HG02642 (cell line): ENCODE measurements at regions not wholly inside any gene's neighbourhood (a gene's known extent, or its start where the extent isn't known, plus 50 kb on each side); places are given as distances from the start of the nearest gene placed in this dataset.

ENCODE experiments used
- ATAC-seq: cut with Tn5 transposase; IDR thresholded peaks from one replicate; pipeline ENCODE4 v1.9.1; 2021; ENCODE audit warnings: mild to moderate bottlenecking; ENCODE audit not compliant: unreplicated experiment, poor library complexity

DNA sequence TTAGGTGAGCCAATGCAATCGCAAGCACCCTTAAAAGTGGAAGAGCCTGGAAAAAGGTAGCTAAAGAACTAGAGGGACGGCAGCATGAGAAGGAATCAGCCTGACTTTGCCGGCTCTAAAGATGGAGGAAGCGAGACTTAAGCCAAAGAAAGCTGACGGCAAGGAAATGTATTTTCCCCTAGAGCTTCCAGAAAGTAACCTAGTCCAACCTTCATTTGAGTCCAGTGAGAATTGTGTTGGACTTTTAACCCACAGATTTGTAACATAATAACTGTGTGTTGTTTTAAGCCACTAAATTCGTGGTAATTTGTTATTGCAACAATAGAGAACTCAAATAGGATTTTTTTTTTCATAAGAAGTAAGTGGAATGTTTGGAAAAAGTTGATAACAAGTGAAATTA, 212.7 kb upstream of the C1QTNF7 start:
- ATAC-seq: no peak

DNA sequence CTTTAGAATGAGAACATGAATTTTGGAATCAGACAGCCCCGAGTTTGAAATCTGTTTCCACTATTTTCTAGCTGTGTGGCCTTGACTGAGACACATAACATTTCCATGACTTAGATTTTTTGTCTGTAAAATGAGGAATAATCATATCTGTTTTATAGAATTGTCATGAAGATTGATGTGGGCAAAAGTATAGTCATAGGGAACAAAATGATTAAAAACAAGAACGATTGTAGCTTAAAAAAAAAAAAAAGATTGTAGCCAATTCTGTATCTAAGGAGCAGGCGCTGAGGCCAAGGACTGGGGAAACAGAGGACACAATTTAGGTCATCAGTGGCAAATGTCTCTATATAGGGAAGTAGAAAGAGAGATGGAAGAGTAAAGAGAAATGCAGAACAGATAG, 201.6 kb upstream of the C1QTNF7 start:
- ATAC-seq: no peak

DNA sequence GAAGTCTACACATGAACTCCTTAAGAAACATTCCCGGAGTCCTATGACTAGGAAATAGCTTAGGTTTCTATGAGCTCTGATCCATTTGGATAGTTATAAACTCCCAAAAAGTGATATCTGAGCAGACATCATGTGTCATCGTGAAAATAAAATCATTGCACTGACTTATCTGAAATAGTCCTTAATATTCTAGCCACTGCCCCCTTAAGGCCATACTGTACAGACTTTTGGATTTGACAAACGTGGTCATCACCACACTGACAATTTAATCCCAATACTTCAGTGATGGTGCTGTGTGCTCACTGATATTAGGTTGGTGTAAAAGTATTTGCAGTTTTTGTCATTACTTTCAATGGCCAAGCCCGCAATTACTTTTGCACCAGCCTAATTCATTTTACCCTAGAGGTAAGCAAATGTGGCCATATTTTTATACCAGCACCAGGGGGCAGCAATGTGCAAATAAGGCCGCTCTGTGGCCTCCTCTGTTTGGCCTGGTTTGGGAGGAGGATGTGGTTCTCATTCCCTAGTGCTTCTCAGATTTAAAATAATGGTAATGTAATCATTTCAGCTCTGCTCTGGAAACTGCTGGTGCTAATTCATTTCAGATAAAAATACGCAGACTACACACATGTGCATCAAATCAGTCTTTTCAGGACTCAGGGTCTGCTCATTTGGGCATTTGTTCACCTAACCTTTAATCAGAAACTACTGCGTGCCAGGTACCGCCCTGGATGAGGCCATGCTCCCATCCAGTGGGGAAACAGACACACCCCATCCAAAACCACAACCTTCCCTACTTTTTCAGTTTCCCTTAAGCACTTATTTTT, 196.4 kb upstream of the C1QTNF7 start:
- ATAC-seq: peak; percentile 85

DNA sequence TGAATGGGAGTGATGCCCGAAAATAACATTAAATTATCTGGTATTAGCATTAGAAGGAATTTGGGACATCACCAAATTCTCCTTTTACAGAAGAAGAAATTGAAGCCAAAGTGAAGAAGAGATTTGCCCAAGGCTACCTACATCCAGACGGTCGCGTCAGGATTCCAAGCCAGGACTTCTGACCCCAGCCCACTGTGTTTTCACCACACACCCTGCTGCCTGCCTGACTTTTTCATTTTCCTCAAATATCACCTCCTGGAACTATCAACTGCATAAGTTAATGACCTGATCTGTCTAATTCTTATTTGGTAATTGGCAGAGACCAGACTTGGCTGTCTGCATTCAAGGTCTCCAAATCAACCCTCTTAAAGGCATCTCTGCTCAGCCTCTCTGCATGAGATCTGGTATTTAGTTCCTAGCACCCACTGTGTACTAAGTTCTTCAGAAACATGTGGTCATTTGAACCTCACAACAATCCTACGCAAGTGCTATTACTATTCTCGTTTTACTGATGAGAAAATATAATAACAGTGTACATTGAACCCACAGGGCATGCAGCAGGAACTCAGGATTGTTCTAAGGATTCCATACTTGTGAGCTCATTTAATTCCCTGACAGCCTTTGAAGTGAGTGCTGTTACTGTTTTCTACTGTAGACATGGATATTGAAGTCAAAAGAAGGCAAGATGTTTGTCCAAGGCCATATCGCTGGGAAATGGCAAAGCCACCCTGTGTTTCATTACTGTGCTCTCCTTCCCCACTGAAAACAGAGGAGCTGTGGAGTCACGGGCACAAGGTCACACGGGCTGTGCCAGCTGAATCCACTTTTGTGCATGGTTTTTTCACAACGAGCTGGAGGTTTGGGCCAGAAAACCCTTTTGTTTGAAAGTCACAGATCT, 195.2 kb upstream of the C1QTNF7 start:
- no peak for ATAC-seq

DNA sequence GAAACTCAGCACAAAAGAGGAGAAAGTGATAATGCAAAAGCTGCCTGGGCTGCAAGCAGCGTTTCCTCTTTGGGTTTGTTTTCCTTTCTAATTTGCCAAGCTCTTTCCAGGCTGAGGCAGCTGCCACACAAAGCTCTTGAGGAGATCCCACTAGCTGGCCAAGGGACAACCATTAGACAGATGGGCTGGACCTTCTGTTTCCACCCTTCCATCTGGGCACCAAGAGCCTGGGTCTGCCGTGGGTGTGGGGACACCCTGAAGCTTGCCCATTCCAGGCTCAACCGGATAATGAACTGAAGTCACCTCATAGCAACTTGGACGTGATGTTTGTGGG, 194.6 kb upstream of the C1QTNF7 start:
- no peak for ATAC-seq

DNA sequence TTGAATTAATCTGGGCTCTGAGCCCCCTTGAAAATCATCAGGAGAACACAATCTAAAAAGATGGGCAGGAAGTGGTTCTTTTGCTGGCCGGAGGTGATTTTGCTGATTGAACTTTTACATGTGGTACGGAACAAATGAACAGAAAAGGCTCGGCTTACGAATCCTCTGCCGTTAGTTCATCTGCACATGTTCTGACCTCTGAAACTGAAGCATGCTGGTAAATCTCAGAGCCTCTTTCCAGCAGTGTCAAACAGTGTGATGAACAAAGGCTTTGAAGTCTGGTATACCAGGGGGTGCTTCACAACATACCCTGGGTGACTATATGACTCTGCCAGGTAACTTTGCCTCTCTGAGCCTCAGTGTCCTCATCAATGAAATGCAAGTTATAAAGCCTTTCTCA, 194.2 kb upstream of the C1QTNF7 start:
- ATAC-seq: peak; percentile 33

DNA sequence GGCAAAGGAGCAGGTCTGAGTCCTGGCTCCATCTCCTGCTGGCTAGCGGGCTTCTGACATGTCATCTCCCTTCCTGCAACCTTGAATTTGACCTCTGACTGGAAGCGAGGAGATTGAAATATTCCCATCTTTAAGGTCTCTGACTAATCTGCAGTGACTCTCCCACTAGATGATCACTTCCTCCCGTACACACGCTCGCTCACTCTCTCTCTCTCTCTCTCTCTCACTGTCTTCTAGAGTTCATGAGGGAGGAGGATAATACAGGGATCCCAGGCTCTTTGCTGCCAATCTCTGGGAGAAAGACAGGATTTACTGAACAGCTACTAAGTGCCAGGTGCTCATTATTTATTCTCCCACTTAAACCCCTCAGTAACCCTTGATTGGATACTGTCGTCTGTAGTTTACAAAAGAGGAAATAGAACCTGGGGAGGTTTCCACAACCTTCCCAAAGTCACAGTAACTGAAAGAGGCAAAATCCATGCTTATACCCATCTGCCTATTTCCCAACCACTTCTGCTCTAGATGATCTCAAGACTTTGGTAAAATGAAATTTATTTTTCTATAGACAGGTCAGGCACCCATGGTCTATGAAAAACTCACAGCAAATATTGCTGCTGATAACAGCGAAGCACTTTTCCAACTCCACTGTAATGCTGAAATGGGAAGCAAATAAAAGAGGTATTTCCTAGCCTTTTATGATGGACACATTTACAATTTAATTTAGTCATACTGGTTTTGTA, 193.5 kb upstream of the C1QTNF7 start:
- no peak for ATAC-seq

DNA sequence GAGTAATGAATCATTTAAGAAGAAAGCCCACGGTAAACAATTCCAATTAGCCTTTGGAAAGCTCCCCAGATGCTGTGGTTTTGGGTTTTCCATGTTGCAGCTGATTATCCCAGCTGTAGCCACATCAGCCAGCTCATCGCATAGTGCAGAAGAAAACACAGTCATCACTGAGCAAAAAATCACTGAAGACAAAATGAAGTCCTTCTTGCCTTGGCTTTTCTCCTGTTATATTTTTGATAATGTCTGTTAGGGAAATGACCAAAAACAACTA, 193.0 kb upstream of the C1QTNF7 start:
- no peak for ATAC-seq

DNA sequence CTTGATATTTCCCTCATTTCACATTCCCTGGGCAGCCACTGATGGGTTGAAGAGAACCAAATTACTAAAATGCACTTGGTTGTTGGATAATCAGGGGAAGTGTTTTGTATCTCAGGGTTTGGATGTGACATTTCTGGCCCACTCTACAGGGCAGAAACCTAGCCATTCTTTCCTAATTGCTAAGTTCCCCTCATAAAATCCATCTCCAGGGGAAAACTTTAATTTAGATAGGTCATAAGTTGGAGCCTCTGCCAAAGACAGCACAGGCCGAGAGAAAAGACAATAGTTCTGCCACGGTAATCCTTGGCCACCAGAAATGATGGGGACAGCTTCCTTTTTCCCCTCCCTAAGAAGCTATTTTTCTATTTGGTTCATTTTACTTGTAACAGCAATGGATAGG, 192.7 kb upstream of the C1QTNF7 start:
- ATAC-seq: no peak

DNA sequence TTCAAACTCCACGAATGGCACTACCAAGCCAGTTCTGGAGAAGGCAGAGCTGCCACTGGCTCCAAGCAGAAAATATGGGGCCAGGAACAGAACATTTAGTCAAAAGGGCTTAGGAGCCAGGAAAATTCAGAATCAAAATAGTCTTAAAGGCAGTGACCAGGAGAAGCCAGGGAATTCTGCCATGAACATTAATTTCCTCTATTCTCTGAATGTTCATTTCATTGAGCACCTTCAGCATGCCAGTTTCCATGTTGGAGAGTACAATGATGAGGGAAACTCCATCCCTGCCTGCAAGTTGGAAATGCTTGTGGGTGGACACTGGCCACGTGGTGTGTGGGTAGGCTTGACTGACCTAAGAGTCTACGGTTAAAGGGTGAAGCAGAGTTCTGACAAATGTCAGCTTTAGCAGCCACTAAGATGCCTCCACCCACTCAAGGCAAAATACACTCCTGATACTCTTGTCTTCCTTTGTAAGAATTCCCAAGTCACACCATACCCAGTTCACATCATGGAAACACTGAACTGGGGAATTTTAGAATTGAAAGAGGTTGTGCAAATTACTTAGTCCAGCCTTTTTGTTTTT, 190.1 kb upstream of the C1QTNF7 start:
- ATAC-seq: no peak

DNA sequence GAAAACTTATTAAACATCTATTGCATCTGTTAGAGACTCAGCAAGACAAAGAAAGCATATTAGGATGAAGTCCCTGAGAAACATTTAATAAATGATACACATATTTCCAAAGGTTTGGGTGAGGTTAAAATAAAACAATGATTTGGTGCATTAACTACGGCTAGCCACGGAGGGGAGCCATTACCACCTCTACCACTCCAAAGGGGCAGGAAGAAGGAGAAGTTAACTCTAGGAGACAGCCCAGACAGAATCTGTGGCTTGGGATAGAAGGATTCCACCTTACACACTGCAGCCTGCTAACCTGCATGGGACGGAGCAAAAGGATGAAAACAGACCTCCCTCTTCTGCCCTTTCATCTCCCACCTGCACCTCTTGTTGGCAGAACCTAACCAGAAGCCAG, 189.1 kb upstream of the C1QTNF7 start:
- ATAC-seq: no peak

DNA sequence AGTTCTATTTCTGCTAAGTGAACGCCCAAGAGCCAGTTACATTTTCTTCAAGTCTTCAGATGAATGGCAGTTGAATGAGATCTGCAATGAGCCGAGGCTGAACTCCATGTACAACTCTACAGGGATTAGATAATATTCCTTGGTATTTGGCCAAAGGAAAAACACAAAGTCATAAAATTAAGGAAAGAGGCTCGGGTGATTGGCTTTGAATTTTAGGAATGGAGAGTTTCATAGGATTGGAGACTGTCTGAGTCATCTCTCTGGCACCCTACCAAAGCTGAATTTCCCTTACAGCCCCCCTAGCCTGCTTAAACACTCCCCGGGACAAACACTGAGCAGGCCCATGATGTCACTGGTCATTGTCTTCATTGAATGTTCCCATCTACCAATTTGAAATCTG, 188.0 kb upstream of the C1QTNF7 start:
- ATAC-seq: no peak

DNA sequence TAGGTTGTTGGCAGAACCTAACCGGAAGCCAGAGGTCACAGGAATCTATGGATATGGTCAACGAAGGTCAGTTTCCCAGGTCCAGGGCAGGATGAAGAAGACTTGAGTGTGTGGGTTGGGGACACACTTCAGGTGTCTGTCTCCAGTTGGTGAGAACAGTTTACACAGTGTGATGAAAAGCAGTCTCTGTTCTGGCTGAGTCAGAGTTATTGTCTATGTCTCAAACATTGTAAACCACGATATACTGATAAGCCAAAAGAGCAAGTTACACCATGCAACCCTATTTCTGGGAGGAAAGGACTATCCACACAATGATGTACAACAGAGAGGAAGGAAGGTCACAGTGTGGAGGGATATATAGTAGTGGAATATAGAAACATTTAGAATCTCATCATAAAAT, 187.1 kb upstream of the C1QTNF7 start:
- ATAC-seq: no peak

DNA sequence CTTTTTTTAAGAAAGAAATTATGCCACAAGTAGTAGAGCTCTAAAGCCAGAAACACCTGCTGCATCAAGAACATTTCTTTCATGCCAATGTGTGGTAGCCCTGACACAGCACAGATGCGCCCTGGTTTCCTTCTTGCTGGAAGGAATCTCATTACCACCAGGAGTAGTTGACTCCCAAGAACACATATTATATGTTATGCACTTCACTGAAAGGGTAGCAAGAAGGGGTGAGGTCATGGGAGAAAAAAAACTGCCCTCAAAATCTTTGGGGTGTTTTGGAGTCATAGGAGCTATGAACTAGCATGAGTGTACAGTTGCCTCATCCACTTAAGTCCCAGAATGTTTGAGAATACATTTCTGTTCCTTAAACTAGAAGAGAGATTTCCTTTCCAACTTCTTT, 185.8 kb upstream of the C1QTNF7 start:
- ATAC-seq: no peak

DNA sequence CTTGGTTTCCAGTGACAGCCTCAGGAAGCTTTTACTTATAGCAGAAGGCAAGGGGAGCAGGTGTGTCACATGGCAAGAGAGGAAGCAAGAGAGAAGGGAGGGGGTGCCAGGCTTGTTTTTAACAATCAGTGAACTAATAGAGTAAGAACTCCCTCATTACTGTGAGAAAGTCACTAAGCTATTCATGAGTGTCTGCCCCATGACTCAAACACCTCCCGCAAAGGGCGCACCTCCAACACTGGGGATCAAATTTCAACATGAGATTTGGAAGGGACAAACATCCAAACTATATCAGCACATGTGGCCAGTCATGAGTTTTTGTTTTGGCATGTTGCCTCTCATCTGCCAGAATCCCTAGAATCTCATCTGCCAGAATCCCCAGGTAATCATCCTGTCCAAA, 183.5 kb upstream of the C1QTNF7 start:
- no peak for ATAC-seq

DNA sequence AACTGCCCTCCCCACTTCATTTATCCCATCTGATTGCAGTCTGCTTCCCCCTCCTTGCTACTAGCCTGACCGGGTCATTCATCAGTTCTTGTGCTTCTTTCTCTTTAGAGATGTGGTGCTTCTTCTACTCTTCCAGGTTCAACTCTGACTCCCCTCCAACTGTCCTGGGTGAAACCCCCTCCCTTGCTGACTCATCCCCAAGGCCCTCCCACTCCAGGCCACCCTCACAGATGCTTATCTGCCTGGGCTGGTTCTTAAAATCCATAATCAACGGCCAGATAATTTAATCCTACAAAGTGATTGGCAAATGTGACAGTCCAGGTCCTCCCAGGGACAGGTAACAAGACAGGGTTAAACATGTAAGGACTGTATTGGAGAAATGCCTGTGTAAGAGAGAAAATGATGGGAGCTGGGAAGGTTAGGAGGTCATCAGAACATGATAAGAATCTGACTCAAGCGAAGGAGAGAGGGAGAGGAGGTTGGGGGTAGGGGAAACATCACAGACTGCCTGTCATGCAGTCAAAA, 182.8 kb upstream of the C1QTNF7 start:
- ATAC-seq: no peak

DNA sequence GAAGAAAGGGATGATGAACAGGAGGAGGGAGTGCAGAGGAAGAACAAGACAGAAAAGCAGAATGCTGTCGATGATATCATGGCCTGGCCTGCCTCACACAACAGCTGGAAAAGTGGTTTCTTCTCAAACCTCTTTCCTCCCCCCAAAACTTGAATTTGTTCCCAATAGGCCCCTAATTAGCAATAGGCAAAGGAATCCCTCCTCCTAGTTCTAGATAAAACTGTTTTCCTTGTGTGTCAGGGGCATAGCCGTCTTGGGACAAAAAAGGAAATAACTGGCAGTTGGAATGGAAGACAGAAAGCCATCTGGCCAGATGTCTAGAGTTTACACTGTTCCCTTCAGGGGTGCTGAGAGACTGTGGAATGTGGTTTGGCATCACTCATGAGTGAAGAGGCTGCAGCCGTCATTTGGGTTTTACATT, 177.8 kb upstream of the C1QTNF7 start:
- no peak for ATAC-seq

DNA sequence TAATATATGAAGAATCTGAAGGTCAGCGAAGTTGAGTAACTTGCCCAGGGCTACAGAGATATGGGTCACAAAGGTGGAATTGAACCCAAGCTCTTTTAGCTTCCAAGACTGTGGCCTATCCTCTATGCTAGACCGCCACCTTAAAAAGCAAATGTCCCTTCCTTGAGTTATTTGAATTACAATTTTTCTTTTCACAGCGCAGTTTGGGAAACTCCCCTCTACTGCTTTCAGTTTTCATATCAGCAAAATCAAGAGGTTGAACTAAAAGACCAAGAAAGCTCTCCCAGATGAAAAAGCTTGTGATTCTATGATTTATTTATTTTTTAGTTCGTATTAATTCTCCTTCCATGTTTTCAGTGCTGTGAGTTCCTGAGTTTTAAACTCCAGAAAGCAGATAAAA, 174.5 kb upstream of the C1QTNF7 start:
- ATAC-seq: peak; percentile 84

DNA sequence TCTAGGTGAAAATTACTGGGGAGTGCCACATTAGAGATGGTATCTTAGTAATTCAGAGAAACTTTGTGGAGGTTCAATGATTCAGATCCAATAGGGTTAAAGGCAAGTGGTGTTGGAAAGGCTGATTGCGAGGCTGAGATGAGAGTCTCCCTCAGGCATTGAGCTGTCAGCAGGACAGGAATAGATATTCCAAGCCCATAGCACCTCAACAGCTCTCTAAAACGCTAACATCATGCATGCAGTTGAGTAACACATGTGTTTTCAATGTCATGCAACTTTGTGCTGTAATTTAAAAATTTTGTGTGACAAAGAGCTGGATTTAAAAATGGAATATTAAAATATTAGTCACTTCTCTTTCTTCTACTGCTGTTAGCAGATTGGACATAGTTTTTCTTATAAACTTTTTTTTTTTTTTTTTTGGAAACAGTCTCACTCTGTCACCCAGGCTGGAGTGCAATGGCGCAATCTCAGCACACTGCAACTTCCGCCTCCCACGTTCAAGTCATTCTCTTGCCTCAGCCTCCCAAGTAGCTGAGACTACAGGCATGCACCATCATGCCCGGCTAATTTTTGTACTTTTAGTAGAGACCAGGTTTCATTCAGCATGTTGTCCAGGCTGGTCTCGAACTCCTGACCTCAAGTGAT, 173.5 kb upstream of the C1QTNF7 start:
- no peak for ATAC-seq

DNA sequence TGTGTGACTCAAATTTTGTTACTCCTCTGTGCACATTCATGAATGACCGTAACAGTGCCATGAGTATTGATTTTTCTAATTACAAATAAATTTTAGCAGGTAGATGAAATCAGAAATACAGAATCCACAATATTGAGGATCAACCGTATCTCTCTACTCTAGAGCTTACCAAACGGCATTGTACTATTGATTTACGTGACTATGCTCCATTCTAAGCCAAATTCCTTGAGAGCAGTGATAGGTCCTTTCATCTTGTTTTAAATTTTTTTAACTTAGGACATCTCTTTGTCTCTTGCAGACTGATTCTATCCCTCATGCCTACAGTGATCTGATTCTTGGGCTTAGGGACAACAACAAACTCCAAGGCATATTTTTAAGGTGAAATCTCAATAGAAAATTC, 172.3 kb upstream of the C1QTNF7 start:
- no peak for ATAC-seq
